K562 (cell line): ENCODE measurements at regions not wholly inside any gene's neighbourhood (a gene's known extent, or its start where the extent isn't known, plus 50 kb on each side); places are given as distances from the start of the nearest gene placed in this dataset.

Source experiments
- ATAC-seq: fragments of 200-7000 bp; cut with Tn5 transposase; 3 replicates; pipeline ENCODE4 v1.9.1; 2020; ENCODE audit warnings: moderate library complexity
- BruUV-seq: library from RNA; stranded (reverse); fragments of 400-500 nt; replicated peaks from 2 replicates; lab custom pipeline; 2021; lab: Mats Ljungman, UMichigan
- CTCF ChIA-PET: fragments of 300-600 bp; formaldehyde crosslinking; extraction: SDS; loops from one replicate; lab custom pipeline; 2021; ENCODE audit warnings: low intra/inter-chr PET ratio; lab: Yijun Ruan, JAX
- POLR2A ChIA-PET: fragments of 300-600, 350-650 bp; sonication (Branson Sonifier 250); formaldehyde crosslinking; extraction: SDS; loops from one replicate; lab custom pipeline; 2021; ENCODE audit warnings: antibody characterized with exemption, inconsistent platforms; lab: Yijun Ruan, JAX
- DNase-seq, 4 experiments: peaks; one replicate each; pipeline versions ENCODE4 v3.0.0 to v3.0.0-alpha.2; 2011 to 2018; ENCODE audit warnings: low spot score in 3 of 4, mixed read lengths in 3 of 4; ENCODE audit errors: extremely low read depth in 1 of 4
- FAIRE-seq: peaks from 2 replicates; lab custom pipeline; 2011; peaks lifted over from hg19 to GRCh38; lab: Jason Lieb, UNC
- H2AFZ ChIP-seq: 2 replicates; pipeline ENCODE4 v1.6.0; 2011; ENCODE audit warnings: low read depth, low read length, control low read depth, inconsistent platforms
- H3K27ac ChIP-seq: fragments of 200-600 bp; 3 replicates; pipeline ENCODE4 v1.8.0; 2011; ENCODE audit warnings: low read depth, mild to moderate bottlenecking, control low read depth, inconsistent platforms, low read length, moderate library complexity, mixed read lengths; ENCODE audit errors: extremely low read depth
- H3K27me3 ChIP-seq, 2 experiments: fragments of 300-600 bp in 1 of 2; 2 replicates in 1 of 2; 3 replicates in 1 of 2; pipeline versions ENCODE4 v1.6.0 to v1.8.0; 2011; ENCODE audit warnings: inconsistent platforms in 2 of 2, low read length in 2 of 2, mild to moderate bottlenecking in 1 of 2, mixed read lengths in 1 of 2, moderate library complexity in 1 of 2; ENCODE audit not compliant: control insufficient read depth in 2 of 2, insufficient read depth in 2 of 2
- H3K36me3 ChIP-seq: fragments of 300-600 bp; 3 replicates; pipeline ENCODE4 v1.8.0; 2011; ENCODE audit warnings: mild to moderate bottlenecking, low read length, inconsistent platforms; ENCODE audit not compliant: control insufficient read depth, insufficient read depth
- H3K4me1 ChIP-seq, 2 experiments: fragments of 200-600 bp in 1 of 2; replicated peaks in 1 of 2; 2 replicates in 1 of 2; 3 replicates in 1 of 2; pipeline versions ENCODE4 v1.5.1 to v1.8.0; 2011; ENCODE audit warnings: inconsistent platforms in 2 of 2, low read length in 2 of 2, mild to moderate bottlenecking in 1 of 2, mixed read lengths in 1 of 2, moderate library complexity in 1 of 2; ENCODE audit not compliant: control insufficient read depth in 2 of 2, insufficient read depth in 2 of 2
- H3K4me2 ChIP-seq: 2 replicates; pipeline ENCODE4 v1.6.1; 2011; ENCODE audit warnings: low read length, control low read depth, inconsistent platforms, mixed read lengths; ENCODE audit not compliant: insufficient read depth
- H3K4me3 ChIP-seq: fragments of 200-600 bp; sonication (generic), shearing (Covaris generic); 2 replicates; pipeline ENCODE4 v1.5.1; 2016; ENCODE audit warnings: control low read depth, inconsistent platforms
- H3K79me2 ChIP-seq: fragments of 200-600 bp; 3 replicates; pipeline ENCODE4 v1.8.0; 2011; ENCODE audit warnings: low read length, inconsistent platforms; ENCODE audit not compliant: control insufficient read depth, insufficient read depth
- H3K9ac ChIP-seq, 2 experiments: 2 replicates each; pipeline versions ENCODE4 v1.6.0 to v1.6.1; 2011; ENCODE audit warnings: low read depth in 2 of 2, low read length in 2 of 2, control low read depth in 1 of 2, inconsistent platforms in 1 of 2, mild to moderate bottlenecking in 1 of 2, mixed read lengths in 1 of 2; ENCODE audit not compliant: insufficient read depth in 1 of 2
- H3K9me1 ChIP-seq: one replicate; pipeline ENCODE4 v1.6.0; 2011; ENCODE audit warnings: inconsistent platforms, mild to moderate bottlenecking, low read length, moderate library complexity; ENCODE audit not compliant: control insufficient read depth, insufficient read depth
- H3K9me3 ChIP-seq: replicated peaks from 2 replicates; pipeline ENCODE4 v1.5.1; 2011; ENCODE audit warnings: low read depth, low read length, inconsistent platforms; ENCODE audit not compliant: control insufficient read depth, insufficient read depth
- H4K20me1 ChIP-seq: replicated peaks from 2 replicates; pipeline ENCODE4 v1.6.1; 2011; ENCODE audit warnings: low read length, inconsistent platforms, mixed read lengths; ENCODE audit not compliant: control insufficient read depth, insufficient read depth
- C11orf30 ChIP-seq: fragments of 450-650 bp; IDR thresholded peaks from 2 replicates; pipeline ENCODE4 v1.6.1; 2016; ENCODE audit warnings: low read depth, mild to moderate bottlenecking
- CTCF ChIP-seq, 3 experiments: IDR thresholded peaks in 2 of 3; conservative IDR thresholded peaks in 1 of 3; 2 replicates each; pipeline ENCODE4 v1.5.1; 2011 to 2012; ENCODE audit warnings: low read length in 3 of 3, mild to moderate bottlenecking in 3 of 3, control low read depth in 2 of 3, improper control_type of control experiment in 1 of 3, inconsistent platforms in 1 of 3, low read depth in 1 of 3, mixed read lengths in 1 of 3, moderate library complexity in 1 of 3; ENCODE audit not compliant: insufficient read depth in 2 of 3
- DMBX1 ChIP-seq: fragments of 250-450 bp; sonication (Bioruptor Pico); IDR thresholded peaks from 2 replicates; pipeline ENCODE4 v1.8.0; 2022; ENCODE audit warnings: inconsistent platforms, mild to moderate bottlenecking, moderate library complexity, borderline replicate concordance
- MAFG ChIP-seq: fragments of 450-650 bp; conservative IDR thresholded peaks from 2 replicates; pipeline ENCODE4 v1.6.1; 2016; ENCODE audit warnings: missing genetic modification characterization, missing compliant biosample characterization
- MAZ ChIP-seq, 2 experiments: fragments of 450-650 bp in 1 of 2; sonication (generic) in 1 of 2; formaldehyde crosslinking; IDR thresholded peaks in 1 of 2; conservative IDR thresholded peaks in 1 of 2; 2 replicates each; pipeline versions ENCODE4 v1.4.0 to v1.5.0; 2020; ENCODE audit warnings: mild to moderate bottlenecking in 1 of 2, missing genetic modification reagents in 1 of 2
- NCOA6 ChIP-seq: fragments of 450-650 bp; IDR thresholded peaks from 2 replicates; pipeline ENCODE4 v1.6.1; 2017; ENCODE audit warnings: mild to moderate bottlenecking
- ZNF316 ChIP-seq: fragments of 450-650 bp; IDR thresholded peaks from 2 replicates; pipeline ENCODE4 v1.6.1; 2016
- WGBS: fragments of 100-300 bp; shearing (Covaris generic); methylation state at CpG from one replicate; pipeline ENCODE4 v1.1.6; 2016; ENCODE audit warnings: low coverage, mixed read lengths; ENCODE audit not compliant: insufficient coverage; ENCODE audit errors: missing lambda C conversion rate; 5-methylcytosine and 5-hydroxymethylcytosine counted together
- in situ Hi-C: fragments of 300-500 bp; cut with MboI; formaldehyde crosslinking; loops from 4 replicates; pipeline ENCODE4 v1.15.0; 2018; ENCODE audit warnings: inconsistent platforms, mixed read lengths
- intact Hi-C: fragments of 100-400 bp; cut with micrococcal nuclease; formaldehyde crosslinking; loops from 2 replicates; pipeline ENCODE4 v1.14.2; 2022

GRCh38 chr2:173812321-173812720 lies 152.9 kb downstream of the SP3 start:
- Histone ChIP-seq H3K4me1 (peaks cover 0 to 10% of the 10 kb centered on the region in 2 experiments; a peak in 2 of 5 replicates), H3K27me3 (peaks cover 4 to 19% of the 10 kb centered on the region in 2 experiments; a peak in 2 of 5 replicates), H3K9me3 (no peaks in the 10 kb centered on the region), H4K20me1 (no peaks in the 10 kb centered on the region), H2AFZ (no peak overlapping the region), H3K4me2 (no peak overlapping the region), H3K27ac (no peak overlapping the region)
- CTCF ChIA-PET: no interaction called here
- 4% methylated on average over 1 of the region's 1 CpG for WGBS
- intact Hi-C loops: no loop called here
- no peak for DNase-seq
- no TSS peak for BruUV-seq
- ATAC-seq: no peak
- TF ChIP-seq DMBX1 (CRISPR knock-in tag): no peak
- TF ChIP-seq CTCF (IDR thresholded peaks at IDR 0.05 in 2 of 3, conservative IDR thresholded peaks at IDR 0.05 in 1 of 3; ENCODE audit: insufficient read depth in 2 of 3, low read depth in 1 of 3, low read length in 3 of 3): no peak
- TF ChIP-seq MAFG: 0 out of 2 replicates have a peak, but pooled peaks have one; percentile 5
- no peak for TF ChIP-seq NCOA6
- TF ChIP-seq ZNF316: peak; percentile 38; the same call in 1 of the 2 replicates
- TF ChIP-seq MAZ (CRISPR knock-in tag; conservative IDR thresholded peaks at IDR 0.05 in 1 of 2, IDR thresholded peaks at IDR 0.05 in 1 of 2): no peak
- TF ChIP-seq C11orf30: 0 out of 2 replicates have a peak, but pooled peaks have one; percentile 18
- TF ChIP-seq, all 486 proteins: peak for 3
- Histone ChIP-seq H3K79me2 (no peaks in the 10 kb centered on the region), H3K9me1 (no peaks in the 10 kb centered on the region), H3K36me3 (no peaks in the 10 kb centered on the region), H3K9ac (no peak overlapping the region), H3K4me3 (no peak overlapping the region)
- no peak for FAIRE-seq
- in situ Hi-C loops: no loop called here
- POLR2A ChIA-PET: interaction anchor here (0.9 kb wide), 1 partner anchor 17 kb away, joined by 3 read pairs; no protein-coding TSS in a partner anchor
